WERI-Rb-1 (cell line): ENCODE measurements at regions not wholly inside any gene's neighbourhood (a gene's known extent, or its start where the extent isn't known, plus 50 kb on each side); places are given as distances from the start of the nearest gene placed in this dataset.
"Not testable (repeated sequence)": the region's sequence is repeated elsewhere in the genome, so short reads cannot be mapped to it uniquely, and the experiment has no call there.

ENCODE experiments used
- DNase-seq: peaks from one replicate; pipeline ENCODE4 v3.0.0-alpha.2; 2020
- H3K27ac ChIP-seq: fragments of 250-450 bp; sonication (Bioruptor Pico); 2 replicates; pipeline ENCODE4 v1.5.1; 2020; ENCODE audit warnings: mild to moderate bottlenecking, moderate library complexity
- H3K27me3 ChIP-seq: fragments of 250-450 bp; sonication (Bioruptor Pico); 2 replicates; pipeline ENCODE4 v1.5.1; 2021; ENCODE audit warnings: mild to moderate bottlenecking, low read depth, moderate library complexity; ENCODE audit not compliant: insufficient read depth, severe bottlenecking
- H3K36me3 ChIP-seq: fragments of 250-450 bp; sonication (Bioruptor Pico); 2 replicates; pipeline ENCODE4 v1.5.1; 2020; ENCODE audit warnings: mild to moderate bottlenecking, moderate library complexity
- H3K4me3 ChIP-seq: 2 replicates; pipeline ENCODE4 v1.5.1; 2011; ENCODE audit warnings: low read depth, mild to moderate bottlenecking, control low read depth, low read length
- H3K9me3 ChIP-seq: fragments of 250-450 bp; sonication (Bioruptor Pico); 2 replicates; pipeline ENCODE4 v1.5.1; 2021; ENCODE audit warnings: mild to moderate bottlenecking, moderate library complexity; ENCODE audit not compliant: severe bottlenecking
- TF ChIP-seq, protein P1 (sequence below): IDR thresholded peaks from 2 replicates; pipeline ENCODE4 v1.5.1; 2011; ENCODE audit warnings: low read depth, mild to moderate bottlenecking, control low read depth, inconsistent platforms, low read length

DNA sequence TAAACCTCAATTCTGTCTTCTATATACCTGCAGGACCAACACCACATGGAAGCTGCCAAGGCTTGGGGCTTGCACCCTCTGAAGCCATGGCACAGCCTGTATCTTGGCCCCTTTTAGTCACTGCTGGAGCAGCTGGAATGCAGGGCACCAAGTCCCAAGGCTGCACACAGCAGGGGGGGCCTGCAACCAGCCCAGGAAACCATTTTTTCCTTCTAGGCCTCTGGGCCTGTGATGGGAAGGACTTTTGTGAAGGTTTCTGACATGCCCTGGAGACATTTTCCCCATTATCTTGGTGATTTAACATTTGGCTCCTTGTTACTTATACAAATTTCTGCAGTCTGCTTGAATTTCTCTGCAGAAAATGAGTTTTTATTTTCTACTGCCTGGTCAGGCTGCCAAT lies 123.2 kb upstream of the PCGF5 start:
- Histone ChIP-seq H3K9me3 (peaks cover 12% of the 10 kb centered on the region), H3K4me3 (no peak overlapping the region), H3K36me3 (no peaks in the 10 kb centered on the region), H3K27ac (no peak overlapping the region), H3K27me3 (no peaks in the 10 kb centered on the region)
- TF ChIP-seq, protein P1, sequence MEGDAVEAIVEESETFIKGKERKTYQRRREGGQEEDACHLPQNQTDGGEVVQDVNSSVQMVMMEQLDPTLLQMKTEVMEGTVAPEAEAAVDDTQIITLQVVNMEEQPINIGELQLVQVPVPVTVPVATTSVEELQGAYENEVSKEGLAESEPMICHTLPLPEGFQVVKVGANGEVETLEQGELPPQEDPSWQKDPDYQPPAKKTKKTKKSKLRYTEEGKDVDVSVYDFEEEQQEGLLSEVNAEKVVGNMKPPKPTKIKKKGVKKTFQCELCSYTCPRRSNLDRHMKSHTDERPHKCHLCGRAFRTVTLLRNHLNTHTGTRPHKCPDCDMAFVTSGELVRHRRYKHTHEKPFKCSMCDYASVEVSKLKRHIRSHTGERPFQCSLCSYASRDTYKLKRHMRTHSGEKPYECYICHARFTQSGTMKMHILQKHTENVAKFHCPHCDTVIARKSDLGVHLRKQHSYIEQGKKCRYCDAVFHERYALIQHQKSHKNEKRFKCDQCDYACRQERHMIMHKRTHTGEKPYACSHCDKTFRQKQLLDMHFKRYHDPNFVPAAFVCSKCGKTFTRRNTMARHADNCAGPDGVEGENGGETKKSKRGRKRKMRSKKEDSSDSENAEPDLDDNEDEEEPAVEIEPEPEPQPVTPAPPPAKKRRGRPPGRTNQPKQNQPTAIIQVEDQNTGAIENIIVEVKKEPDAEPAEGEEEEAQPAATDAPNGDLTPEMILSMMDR = no peak
- no peak for DNase-seq

DNA sequence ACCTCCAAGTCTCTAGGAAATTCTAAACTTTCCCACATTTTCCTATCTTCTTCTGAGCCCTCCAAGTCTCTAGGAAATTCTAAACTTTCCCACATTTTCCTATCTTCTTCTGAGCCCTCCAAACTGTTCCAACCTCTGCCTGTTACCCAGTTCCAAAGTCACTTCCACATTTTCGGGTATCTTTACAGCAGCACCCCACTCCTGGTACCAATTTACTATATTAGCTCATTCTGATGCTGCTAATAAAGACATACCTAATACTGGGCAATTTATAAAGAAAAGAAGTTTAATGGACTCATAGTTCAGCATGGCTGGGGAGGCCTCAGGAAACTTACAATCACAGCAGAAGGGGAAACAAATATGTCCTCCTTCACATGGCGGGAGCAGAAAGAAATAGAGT lies 122.4 kb upstream of the PCGF5 start:
- H3K9me3 ChIP-seq = peaks cover 12% of the 10 kb centered on the region
- not testable (repeated sequence) for H3K4me3 ChIP-seq, H3K36me3 ChIP-seq, H3K27ac ChIP-seq, DNase-seq, H3K27me3 ChIP-seq

DNA sequence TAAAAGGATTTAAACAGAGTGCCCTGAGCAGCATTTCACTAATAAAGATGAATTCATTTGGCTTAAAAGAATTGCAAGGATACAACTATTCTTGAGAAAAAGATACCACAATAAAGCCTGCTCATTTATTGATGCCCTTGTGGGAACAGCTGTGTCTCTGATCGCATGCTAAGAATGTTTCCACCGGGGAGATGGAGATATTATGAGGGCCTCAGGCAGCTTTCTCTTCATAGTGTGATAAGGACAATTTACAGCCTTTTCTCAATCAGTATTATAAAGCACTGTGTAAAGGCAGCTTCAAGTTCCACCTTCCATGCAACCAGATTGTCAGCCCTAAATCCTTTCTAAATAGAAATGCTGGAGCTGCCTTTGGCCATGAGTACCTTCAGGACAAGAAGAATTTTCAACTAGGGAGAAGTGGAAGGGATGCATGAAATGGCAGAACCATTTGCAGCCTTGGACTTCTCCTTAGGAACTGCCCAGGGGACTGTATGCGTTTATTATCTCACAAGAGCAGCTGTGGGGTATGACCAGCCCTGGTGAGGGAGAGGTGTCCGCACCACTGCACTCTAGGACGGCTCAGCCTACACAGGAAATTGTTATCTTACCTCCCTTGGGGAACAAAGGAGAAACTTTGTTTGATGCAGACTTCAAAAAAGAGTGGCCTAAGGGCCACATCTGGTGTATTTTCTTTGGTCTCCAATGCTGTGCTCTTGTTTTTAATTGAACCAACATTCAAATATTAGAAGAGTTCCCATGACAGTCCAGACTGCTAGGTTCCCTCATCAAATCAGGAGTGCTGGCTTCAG lies 116.9 kb upstream of the PCGF5 start:
- TF ChIP-seq, protein P1 = no peak
- no peak overlapping the region for H3K4me3 ChIP-seq
- H3K27me3 ChIP-seq = no peaks in the 10 kb centered on the region
- DNase-seq = no peak
- no peaks in the 10 kb centered on the region for H3K36me3 ChIP-seq
- H3K27ac ChIP-seq = no peak overlapping the region
- H3K9me3 ChIP-seq = peaks cover 3% of the 10 kb centered on the region

DNA sequence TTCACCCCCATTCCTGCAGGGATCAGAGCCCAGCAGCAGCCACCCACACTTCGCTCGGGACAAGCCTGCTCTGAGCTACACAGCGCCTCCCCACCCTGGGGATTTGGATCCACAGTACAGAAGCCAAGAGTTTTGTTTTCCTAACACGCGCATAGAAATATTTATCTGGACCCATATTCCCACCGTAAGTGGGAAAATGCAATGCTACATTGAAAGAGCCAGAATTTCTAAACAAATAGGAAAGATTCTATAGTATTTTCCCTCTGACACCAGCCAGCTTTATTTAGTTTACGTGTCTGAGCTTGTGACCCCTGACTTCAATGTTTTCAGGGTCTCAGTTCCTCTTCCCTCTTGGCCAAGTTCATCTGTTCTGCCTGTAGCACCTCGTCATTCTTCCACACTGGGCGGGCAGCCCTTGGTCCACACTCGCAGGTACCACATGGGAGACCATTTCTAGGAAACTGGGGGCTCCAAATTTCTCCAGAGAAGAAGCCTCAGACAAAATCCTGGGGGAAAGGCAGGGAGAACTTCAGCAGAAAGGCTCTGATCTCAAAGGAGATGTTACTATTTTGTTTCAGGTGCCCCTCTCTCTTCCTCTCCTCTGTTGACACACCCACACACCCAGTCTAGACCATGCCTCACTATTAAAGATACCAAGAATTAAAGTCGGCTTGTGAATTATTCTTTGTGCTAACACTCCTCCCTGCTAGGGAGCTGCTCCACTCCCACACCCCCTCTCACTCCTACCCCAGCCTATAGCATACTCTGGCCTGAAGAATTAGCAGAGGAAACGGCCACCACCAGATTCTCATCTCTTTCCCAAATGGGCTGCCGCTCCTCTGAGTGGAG lies 116.0 kb upstream of the PCGF5 start:
- Histone ChIP-seq H3K27ac (no peak overlapping the region), H3K36me3 (no peaks in the 10 kb centered on the region), H3K27me3 (no peaks in the 10 kb centered on the region), H3K4me3 (no peak overlapping the region), H3K9me3 (peaks cover 3% of the 10 kb centered on the region)
- no peak for DNase-seq
- TF ChIP-seq, protein P1 = no peak

DNA sequence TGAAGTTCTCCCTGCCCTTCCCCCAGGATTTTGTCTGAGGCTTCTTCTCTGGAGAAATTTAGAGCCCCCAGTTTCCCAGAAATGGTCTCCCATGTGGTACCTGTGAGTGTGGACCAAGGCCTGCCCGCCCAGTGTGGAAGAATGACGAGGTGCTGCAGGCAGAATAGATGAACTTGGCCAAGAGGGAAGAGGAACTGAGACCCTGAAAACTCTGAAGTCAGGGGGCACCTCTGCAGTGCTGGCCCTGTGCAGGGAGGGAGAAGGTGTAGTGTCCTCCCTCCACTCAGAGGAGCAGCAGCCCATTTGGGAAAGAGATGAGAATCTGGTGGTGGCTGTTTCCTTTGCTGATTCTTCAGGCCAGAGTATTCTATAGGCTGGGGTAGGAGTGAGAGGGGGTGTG lies 115.2 kb upstream of the PCGF5 start:
- Histone ChIP-seq H3K9me3 (peaks cover 3% of the 10 kb centered on the region), H3K36me3 (no peaks in the 10 kb centered on the region), H3K4me3 (no peak overlapping the region), H3K27ac (no peak overlapping the region), H3K27me3 (no peaks in the 10 kb centered on the region)
- DNase-seq = no peak
- TF ChIP-seq, protein P1 = no peak

DNA sequence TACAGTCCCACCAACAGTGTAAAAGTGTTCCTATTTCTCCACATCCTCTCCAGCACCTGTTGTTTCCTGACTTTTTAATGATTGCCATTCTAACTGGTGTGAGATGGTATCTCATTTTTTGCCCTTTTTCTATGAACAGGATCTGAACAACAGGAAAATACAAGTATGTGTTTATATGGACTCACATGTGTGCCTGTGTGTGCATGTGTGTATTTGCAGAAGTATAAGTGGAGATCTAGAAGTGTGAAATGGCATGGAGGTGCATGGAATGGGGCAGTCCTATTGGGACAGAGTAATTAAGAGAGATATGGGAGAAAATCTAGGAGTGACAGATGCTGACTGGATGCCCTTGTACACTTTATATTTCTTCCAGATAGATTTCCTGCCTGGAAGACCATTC lies 111.6 kb upstream of the PCGF5 start:
- Histone ChIP-seq H3K9me3 (peaks cover 3% of the 10 kb centered on the region), H3K4me3 (no peak overlapping the region), H3K36me3 (no peaks in the 10 kb centered on the region), H3K27ac (no peak overlapping the region), H3K27me3 (no peaks in the 10 kb centered on the region)
- TF ChIP-seq, protein P1 = no peak
- DNase-seq = no peak
